ENCODE measurements at regions not wholly inside any gene's neighbourhood (a gene's known extent, or its start where the extent isn't known, plus 50 kb on each side); places are given as distances from the start of the nearest gene placed in this dataset.
"Not testable (repeated sequence)": the region's sequence is repeated elsewhere in the genome, so short reads cannot be mapped to it uniquely, and the experiment has no call there.

- H4K91ac ChIP-seq (ENCODE audit: low read depth, low read length, poor library complexity), result no peak overlapping the region
- no peak overlapping the region for H3K4me3 ChIP-seq (ENCODE audit: low read length in 2 of 2)
- no peak overlapping the region for H3K18ac ChIP-seq (ENCODE audit: low read length)
- H3K4ac ChIP-seq (ENCODE audit: low read length), result no peak overlapping the region
- no peak overlapping the region for H3K27ac ChIP-seq (replicated peaks; ENCODE audit: low read length)
- H3K4me2 ChIP-seq (ENCODE audit: insufficient read depth, low read length, poor library complexity, severe bottlenecking), result no peak overlapping the region
- peaks cover 0 to 4% of the 10 kb centered on the region in 2 donors for H3K4me1 ChIP-seq (ENCODE audit: control insufficient read depth in 2 of 2, insufficient read depth in 1 of 2, low read depth in 1 of 2, low read length in 2 of 2)
- H3K27me3 ChIP-seq (ENCODE audit: control insufficient read depth in 3 of 3, insufficient read depth in 3 of 3, low read depth in 1 of 3, low read length in 3 of 3), result no peaks in the 10 kb centered on the region
- no peaks in the 10 kb centered on the region for H3K79me1 ChIP-seq (ENCODE audit: low read depth, low read length)
- no peak overlapping the region for H4K8ac ChIP-seq (ENCODE audit: low read depth, low read length)
- H3K9ac ChIP-seq (ENCODE audit: low read depth, low read length, poor library complexity), result no peak overlapping the region
- H3K36me3 ChIP-seq (replicated peaks in 1 of 2; ENCODE audit: control insufficient read depth in 2 of 2, insufficient read depth in 2 of 2, low read length in 2 of 2), result no peaks in the 10 kb centered on the region
- H2BK12ac ChIP-seq (ENCODE audit: low read length), result no peak overlapping the region
- no peak overlapping the region for H2BK5ac ChIP-seq (ENCODE audit: low read length)
- H3K9me3 ChIP-seq (replicated peaks in 1 of 2; ENCODE audit: control insufficient read depth in 2 of 2, insufficient read depth in 1 of 2, low read depth in 1 of 2, low read length in 2 of 2), result peaks cover 2 to 8% of the 10 kb centered on the region in 2 donors
- H2AK5ac ChIP-seq (ENCODE audit: low read depth, low read length), result no peak overlapping the region
- no peak overlapping the region for H2BK15ac ChIP-seq (ENCODE audit: low read length)
- no peak for DNase-seq (ENCODE audit: low spot score)
- no peak overlapping the region for H2BK120ac ChIP-seq (ENCODE audit: low read depth, low read length)
- H2AFZ ChIP-seq (ENCODE audit: low read length), result no peak overlapping the region
- H3K14ac ChIP-seq (ENCODE audit: low read length), result no peak overlapping the region
- WGBS, 2 donors (ENCODE audit: extremely low coverage in 2 of 2, insufficient read length in 2 of 2, insufficient replicate concordance in 1 of 2), result no CpG with 5 or more reads among the region's 1 CpG
- no peak overlapping the region for H3K23ac ChIP-seq (ENCODE audit: low read depth, low read length, poor library complexity)
Measured at GRCh38 chr11:83389975-83390374, 103.8 kb upstream of the CCDC90B start.

DNA sequence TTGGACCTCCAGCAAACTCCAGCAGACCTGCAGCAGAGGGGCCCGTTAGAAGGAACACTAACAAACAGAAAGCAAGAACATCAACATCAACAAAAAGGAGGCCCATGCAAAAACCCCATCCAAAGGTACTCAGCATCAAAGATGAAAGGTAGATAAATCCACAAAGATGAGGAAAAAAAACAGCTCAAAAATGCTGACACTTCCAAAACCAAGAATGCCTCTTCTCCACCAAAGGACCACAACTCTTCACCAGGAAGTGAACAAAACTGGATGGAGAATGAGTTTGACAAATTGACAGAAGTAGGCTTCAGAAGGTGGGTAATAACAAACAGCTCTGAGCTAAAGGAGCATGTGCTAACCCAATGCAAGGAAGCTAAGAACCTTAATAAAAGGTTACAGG lies 97.7 kb upstream of the CCDC90B start:
- not testable (repeated sequence) for H4K91ac ChIP-seq (ENCODE audit: low read depth, low read length, poor library complexity); H3K9ac ChIP-seq (ENCODE audit: low read depth, low read length, poor library complexity); H2BK120ac ChIP-seq (ENCODE audit: low read depth, low read length); H3K4me1 ChIP-seq (ENCODE audit: control insufficient read depth in 2 of 2, insufficient read depth in 1 of 2, low read depth in 1 of 2, low read length in 2 of 2); H3K9me3 ChIP-seq (replicated peaks in 1 of 2; ENCODE audit: control insufficient read depth in 2 of 2, insufficient read depth in 1 of 2, low read depth in 1 of 2, low read length in 2 of 2); H3K79me1 ChIP-seq (ENCODE audit: low read depth, low read length); H3K14ac ChIP-seq (ENCODE audit: low read length); H3K18ac ChIP-seq (ENCODE audit: low read length); H2BK5ac ChIP-seq (ENCODE audit: low read length); H3K36me3 ChIP-seq (replicated peaks in 1 of 2; ENCODE audit: control insufficient read depth in 2 of 2, insufficient read depth in 2 of 2, low read length in 2 of 2); H3K4ac ChIP-seq (ENCODE audit: low read length); DNase-seq (ENCODE audit: low spot score); H3K23ac ChIP-seq (ENCODE audit: low read depth, low read length, poor library complexity); H3K27ac ChIP-seq (replicated peaks; ENCODE audit: low read length); H3K4me3 ChIP-seq (ENCODE audit: low read length in 2 of 2); H2BK12ac ChIP-seq (ENCODE audit: low read length); H2BK15ac ChIP-seq (ENCODE audit: low read length); H3K27me3 ChIP-seq (ENCODE audit: control insufficient read depth in 3 of 3, insufficient read depth in 3 of 3, low read depth in 1 of 3, low read length in 3 of 3); H3K4me2 ChIP-seq (ENCODE audit: insufficient read depth, low read length, poor library complexity, severe bottlenecking); H2AFZ ChIP-seq (ENCODE audit: low read length); H2AK5ac ChIP-seq (ENCODE audit: low read depth, low read length); H4K8ac ChIP-seq (ENCODE audit: low read depth, low read length)
- no CpG with 5 or more reads among the region's 1 CpG for WGBS, 2 donors (ENCODE audit: extremely low coverage in 2 of 2, insufficient read length in 2 of 2, insufficient replicate concordance in 1 of 2)

- Histone ChIP-seq H2AK5ac (ENCODE audit: low read depth, low read length) (no peak overlapping the region), H3K4me3 (ENCODE audit: low read length in 2 of 2) (no peak overlapping the region), H3K9ac (ENCODE audit: low read depth, low read length, poor library complexity) (no peak overlapping the region), H4K91ac (ENCODE audit: low read depth, low read length, poor library complexity) (no peak overlapping the region), H3K9me3 (replicated peaks in 1 of 2; ENCODE audit: control insufficient read depth in 2 of 2, insufficient read depth in 1 of 2, low read depth in 1 of 2, low read length in 2 of 2) (peaks cover 0 to under 1% of the 10 kb centered on the region in 2 donors), H3K14ac (ENCODE audit: low read length) (no peak overlapping the region), H3K79me1 (ENCODE audit: low read depth, low read length) (no peaks in the 10 kb centered on the region), H3K4me1 (ENCODE audit: control insufficient read depth in 2 of 2, insufficient read depth in 1 of 2, low read depth in 1 of 2, low read length in 2 of 2) (no peaks in the 10 kb centered on the region), H3K4ac (ENCODE audit: low read length) (no peak overlapping the region), H3K27ac (replicated peaks; ENCODE audit: low read length) (no peak overlapping the region), H4K8ac (ENCODE audit: low read depth, low read length) (no peak overlapping the region), H3K18ac (ENCODE audit: low read length) (no peak overlapping the region), H3K36me3 (replicated peaks in 1 of 2; ENCODE audit: control insufficient read depth in 2 of 2, insufficient read depth in 2 of 2, low read length in 2 of 2) (no peaks in the 10 kb centered on the region), H2BK15ac (ENCODE audit: low read length) (no peak overlapping the region), H2BK12ac (ENCODE audit: low read length) (no peak overlapping the region), H3K4me2 (ENCODE audit: insufficient read depth, low read length, poor library complexity, severe bottlenecking) (no peak overlapping the region), H2BK120ac (ENCODE audit: low read depth, low read length) (no peak overlapping the region), H2BK5ac (ENCODE audit: low read length) (no peak overlapping the region), H3K27me3 (ENCODE audit: control insufficient read depth in 3 of 3, insufficient read depth in 3 of 3, low read depth in 1 of 3, low read length in 3 of 3) (no peaks in the 10 kb centered on the region), H3K23ac (ENCODE audit: low read depth, low read length, poor library complexity) (no peak overlapping the region), H2AFZ (ENCODE audit: low read length) (no peak overlapping the region)
- no peak for DNase-seq (ENCODE audit: low spot score)
Measured at GRCh38 chr11:83374311-83374710, 88.1 kb upstream of the CCDC90B start.

GRCh38 chr11:83371489-83371888 lies 85.3 kb upstream of the CCDC90B start:
- no peak overlapping the region for H3K4ac ChIP-seq (ENCODE audit: low read length)
- no peak overlapping the region for H2AK5ac ChIP-seq (ENCODE audit: low read depth, low read length)
- H3K14ac ChIP-seq (ENCODE audit: low read length), result no peak overlapping the region
- no peak overlapping the region for H3K18ac ChIP-seq (ENCODE audit: low read length)
- no peak overlapping the region for H2BK12ac ChIP-seq (ENCODE audit: low read length)
- H3K9ac ChIP-seq (ENCODE audit: low read depth, low read length, poor library complexity), result no peak overlapping the region
- no peak overlapping the region for H3K4me2 ChIP-seq (ENCODE audit: insufficient read depth, low read length, poor library complexity, severe bottlenecking)
- no peak overlapping the region for H3K4me3 ChIP-seq (ENCODE audit: low read length in 2 of 2)
- no peak for DNase-seq (ENCODE audit: low spot score)
- H3K9me3 ChIP-seq (replicated peaks in 1 of 2; ENCODE audit: control insufficient read depth in 2 of 2, insufficient read depth in 1 of 2, low read depth in 1 of 2, low read length in 2 of 2), result peaks cover 0 to 25% of the 10 kb centered on the region in 2 donors
- H3K4me1 ChIP-seq (ENCODE audit: control insufficient read depth in 2 of 2, insufficient read depth in 1 of 2, low read depth in 1 of 2, low read length in 2 of 2), result no peaks in the 10 kb centered on the region
- H2BK5ac ChIP-seq (ENCODE audit: low read length), result no peak overlapping the region
- no peak overlapping the region for H3K23ac ChIP-seq (ENCODE audit: low read depth, low read length, poor library complexity)
- no peak overlapping the region for H2BK15ac ChIP-seq (ENCODE audit: low read length)
- H2AFZ ChIP-seq (ENCODE audit: low read length), result no peak overlapping the region
- no peak overlapping the region for H3K27ac ChIP-seq (replicated peaks; ENCODE audit: low read length)
- no peak overlapping the region for H4K91ac ChIP-seq (ENCODE audit: low read depth, low read length, poor library complexity)
- no peak overlapping the region for H2BK120ac ChIP-seq (ENCODE audit: low read depth, low read length)
- H3K27me3 ChIP-seq (ENCODE audit: control insufficient read depth in 3 of 3, insufficient read depth in 3 of 3, low read depth in 1 of 3, low read length in 3 of 3), result no peaks in the 10 kb centered on the region
- no peak overlapping the region for H4K8ac ChIP-seq (ENCODE audit: low read depth, low read length)
- H3K36me3 ChIP-seq (replicated peaks in 1 of 2; ENCODE audit: control insufficient read depth in 2 of 2, insufficient read depth in 2 of 2, low read length in 2 of 2), result no peaks in the 10 kb centered on the region
- no peaks in the 10 kb centered on the region for H3K79me1 ChIP-seq (ENCODE audit: low read depth, low read length)
